SHP77 treated with DMSO at 0.1 percent for 48 hours (cell line): ENCODE measurements at regions not wholly inside any gene's neighbourhood (a gene's known extent, or its start where the extent isn't known, plus 50 kb on each side); places are given as distances from the start of the nearest gene placed in this dataset.

ENCODE experiments used
- DNase-seq: peaks from one replicate; lab custom pipeline; 2025; lab: John Stamatoyannopoulos, UW

DNA sequence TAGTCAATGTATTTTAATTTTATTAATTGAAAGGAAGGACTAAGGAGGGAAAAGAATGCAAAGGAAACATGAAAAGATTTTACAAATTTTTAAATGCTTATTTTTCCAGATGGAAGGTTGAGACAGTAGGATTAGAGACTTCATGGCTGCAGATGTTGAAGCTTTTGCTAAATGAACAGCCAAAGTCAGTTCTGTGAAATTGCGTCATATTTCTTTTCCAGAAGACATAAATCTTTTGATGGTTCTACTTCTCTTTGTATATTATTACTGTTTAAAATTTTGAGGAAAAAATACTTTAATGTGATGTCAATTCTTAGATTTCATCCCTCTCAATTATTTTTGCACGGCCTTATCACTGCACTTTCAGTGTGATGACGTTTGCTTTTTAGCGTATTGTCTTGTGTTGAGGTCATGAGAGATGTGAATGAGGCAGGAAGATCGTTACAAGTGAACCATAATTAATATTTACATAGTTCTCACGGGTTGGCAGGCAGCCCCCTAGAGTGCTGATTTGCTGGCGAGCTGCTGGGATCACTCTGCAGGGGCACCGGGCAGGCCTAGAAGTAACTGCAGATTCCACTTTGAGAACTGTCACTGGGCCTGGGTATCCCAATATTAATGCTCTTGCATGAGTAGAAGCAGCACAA is 158.1 kb downstream of the TBXT start:
- DNase-seq: peak; percentile 89

DNA sequence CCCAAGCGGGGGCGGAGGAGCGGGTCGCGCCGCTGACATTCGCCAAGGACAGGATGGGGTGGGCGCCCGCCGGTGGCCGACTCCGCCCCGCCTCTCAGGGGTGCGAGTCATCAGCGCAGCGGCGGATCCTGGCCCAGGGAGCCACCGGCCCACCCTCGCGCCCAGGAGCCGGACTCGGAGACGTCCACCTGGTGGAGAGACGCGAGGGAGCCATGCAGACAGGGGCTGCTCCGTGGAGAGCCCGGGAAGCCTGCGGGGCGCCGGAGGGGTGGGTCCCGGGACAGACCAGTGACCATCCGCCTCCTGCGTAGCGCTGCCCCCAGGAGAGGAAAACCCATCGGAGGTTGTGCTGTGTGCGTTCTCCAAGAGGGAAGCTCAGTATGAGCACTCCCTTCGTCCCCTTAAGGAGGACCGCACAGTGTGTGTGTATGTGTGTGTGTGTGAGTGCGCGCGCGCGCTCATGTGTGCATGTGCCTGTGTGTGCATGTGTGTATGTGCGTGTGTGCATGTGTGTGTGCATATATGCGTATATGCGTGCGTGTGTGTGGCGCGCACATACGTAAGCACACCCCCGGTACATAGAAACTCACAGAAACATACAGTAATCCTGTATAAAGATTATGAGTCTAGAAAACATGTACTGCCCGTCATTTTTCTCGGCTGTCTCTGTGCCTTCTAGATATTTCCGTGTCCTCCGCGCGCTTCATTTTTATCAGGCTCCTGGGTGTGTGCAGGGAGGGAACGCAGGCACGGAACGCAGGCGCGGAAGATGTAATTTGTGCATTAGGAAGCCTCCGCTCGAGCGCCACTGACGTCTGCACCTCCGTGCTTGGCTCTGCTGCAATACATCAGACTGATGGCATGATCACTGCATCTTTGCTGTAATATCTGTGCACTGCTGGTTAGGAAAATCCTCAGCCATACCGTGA is 158.9 kb downstream of the TBXT start:
- peak; percentile 72 for DNase-seq

DNA sequence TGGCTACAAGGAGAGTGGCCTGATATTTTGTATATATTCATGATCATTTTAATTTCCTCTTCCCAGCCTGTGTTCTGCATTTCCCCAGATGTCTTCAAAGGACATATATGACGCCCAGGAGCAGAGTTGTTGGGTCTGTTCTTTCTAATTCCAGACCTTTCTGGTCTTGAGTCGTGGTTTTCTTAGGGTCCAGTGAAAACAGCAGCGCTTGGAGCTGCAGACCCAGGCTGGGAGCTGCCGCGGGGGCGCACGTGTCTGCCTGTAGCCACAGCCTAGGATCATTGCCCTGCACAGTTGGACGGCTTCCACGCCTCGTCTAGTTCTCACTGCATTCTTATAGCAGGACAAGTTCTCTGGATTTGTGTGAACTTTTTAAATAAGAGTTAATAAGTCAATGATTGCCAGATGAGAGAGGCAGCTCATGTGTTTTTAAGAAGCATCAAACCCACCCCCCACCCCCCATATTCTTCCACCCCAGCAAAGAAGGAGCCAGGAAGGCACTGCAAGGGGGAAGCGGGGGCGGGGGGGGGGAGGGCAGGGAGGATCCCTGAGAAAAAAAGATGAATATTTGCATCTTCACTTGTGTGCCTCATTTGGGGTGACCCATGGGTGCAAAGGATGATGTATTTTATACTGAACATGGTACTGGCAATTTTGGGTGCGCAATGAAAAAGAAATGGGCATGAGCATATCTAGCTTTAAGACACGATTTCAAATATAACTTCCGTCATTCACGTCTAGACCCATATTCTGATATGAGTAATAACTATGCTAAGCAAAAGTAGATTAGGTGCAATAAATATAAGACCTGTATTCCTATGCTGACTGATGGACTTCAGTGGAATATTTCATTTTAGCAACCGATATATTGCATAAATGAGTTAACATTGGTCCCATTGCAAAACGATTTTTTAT is 160.0 kb downstream of the TBXT start:
- DNase-seq: peak; percentile 41

DNA sequence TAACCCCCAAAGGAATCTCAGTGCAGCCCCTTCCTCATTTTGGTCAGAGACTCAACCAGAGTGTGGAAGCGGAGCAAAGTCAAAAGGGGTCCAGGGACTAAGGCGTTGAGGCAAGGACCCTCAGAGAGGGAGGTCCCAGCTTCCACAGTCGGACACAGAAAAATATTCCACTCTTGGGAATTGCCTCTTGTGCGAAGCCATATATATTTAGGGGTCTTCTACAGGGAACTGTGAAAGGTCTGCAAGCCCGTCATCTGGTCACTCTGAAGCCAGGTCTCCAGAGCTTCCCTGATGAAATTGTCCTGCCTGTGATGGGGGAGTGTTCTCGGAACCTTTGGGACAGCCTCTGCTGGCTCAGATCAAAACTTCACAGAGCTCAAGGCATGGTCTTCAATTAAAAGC is 160.8 kb downstream of the TBXT start:
- DNase-seq: no peak

DNA sequence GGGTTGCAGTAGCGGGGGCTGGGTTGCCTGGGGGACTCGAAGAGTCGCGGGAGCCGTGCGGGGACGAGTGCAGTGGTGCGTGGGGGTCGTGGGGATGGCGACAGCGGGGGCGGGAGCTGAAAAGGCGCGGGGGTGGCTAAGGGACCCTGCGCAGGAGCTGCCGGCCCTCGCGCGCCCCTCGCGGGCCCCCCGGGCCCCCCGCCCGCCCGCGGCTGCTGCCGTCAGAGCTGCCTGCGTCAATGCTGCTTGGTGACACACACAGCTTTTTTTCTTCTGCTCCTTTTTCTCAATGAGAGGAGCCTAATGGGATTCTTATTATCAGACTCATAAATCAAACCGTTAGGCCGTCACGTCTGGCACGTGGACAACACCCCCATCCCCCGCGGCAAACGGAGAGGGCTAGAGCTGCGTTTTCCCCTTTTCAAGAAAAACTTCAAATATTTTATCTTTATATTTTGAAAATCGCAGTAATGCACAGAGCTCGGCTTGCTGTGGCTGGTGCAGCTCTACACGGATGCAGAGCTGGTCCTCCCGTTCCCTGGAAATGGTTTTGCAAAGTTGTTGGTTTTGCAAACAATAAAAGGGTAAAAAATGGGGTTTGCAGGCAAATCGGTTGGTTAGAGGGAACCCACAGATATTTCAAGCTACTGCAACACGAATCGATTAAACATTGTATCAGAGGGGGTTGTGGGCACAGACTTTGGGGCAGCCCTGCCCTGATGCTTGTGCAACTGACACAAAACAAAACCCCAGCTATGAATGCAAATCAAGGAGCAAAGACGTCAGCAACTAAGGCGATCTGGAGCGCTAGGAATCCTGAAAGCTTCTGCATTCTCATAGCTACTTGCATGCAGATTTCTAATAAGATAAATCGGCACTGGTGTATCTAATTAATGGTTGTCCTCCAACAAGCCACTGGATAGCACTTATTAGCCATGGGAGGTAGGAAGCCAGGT is 161.4 kb downstream of the TBXT start:
- DNase-seq: peak; percentile 91

DNA sequence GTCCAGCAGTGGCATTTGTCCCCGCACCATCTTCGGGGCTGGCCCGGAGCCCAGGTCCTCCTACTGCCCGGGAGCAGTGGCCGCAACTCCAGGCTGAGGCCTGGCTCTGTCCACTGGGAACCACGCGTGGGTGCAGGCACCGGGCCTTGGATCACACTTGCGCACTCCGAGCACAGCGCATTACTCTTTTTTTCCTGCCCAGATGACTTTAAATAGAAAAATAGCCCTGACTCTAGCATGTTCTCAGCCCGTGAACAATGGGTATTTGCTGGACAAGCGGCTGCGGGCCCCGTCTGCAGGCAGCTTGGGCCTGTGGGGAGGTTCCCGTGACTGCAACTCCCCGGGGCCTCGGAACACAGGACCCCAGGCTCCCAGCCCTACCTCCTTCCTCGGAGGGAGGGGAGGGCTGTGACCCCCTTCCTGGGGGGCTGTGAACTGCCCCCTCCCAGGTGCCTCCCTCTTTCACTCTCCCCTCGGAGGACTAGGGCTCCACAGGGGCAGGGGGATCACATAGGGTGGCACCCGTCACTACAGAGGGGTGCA is 162.2 kb downstream of the TBXT start:
- DNase-seq: peak; percentile 79

DNA sequence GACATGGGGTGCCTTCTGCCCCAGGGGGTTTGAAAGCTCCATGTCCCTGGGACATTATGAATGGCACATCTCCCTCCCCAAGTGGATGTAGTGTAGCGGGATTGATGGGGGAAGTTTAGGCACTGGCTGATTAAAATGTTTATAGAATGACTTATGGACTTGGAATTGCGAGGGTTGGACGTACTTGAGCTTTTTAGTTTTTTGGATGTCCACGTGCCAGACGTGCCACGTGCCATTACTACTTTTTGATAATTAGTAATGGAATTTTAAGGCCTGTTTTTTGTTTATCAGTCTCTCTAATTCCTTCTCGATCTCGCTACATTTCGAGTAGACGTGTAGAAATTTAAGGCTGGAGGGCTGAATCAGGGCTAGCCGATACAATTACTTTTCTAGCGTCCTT is 162.8 kb downstream of the TBXT start:
- no peak for DNase-seq

DNA sequence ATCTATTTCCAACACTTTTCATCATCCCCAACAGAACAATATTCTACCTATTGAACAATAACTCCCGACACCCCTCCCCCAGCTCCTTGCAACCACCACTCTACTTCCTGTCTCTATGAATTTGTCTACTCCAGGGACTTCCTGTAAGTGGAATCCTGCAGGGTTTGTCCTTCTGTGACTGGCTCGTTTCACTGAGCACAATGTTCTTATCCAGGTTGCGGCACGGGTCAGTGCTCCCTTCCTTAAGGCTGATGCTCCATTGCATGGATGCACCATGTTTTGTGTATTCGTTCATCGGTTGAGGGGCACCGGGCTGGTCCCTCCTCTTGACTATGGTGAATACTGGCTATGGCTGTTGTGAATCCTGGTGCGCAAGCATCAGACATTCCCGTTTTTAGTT is 163.2 kb downstream of the TBXT start:
- DNase-seq: peak; percentile 88

DNA sequence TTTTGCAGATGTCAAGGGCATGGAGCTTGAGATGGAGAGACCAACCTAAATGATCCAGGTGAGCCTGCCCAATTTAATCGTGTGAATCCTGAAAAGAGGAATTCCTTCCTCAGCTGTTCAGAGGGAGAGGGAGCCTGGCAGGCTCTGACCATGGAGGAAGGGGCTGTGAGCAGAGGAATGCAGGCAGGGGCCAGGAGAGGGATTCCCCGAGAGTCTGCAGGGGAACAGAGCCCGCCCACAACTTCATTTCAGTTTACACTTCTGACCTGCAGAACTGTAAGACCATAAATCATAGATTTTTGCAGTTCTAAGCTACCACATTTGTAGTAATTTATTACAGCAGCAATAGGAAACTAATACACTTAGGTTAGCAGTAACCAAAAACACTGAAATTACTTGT is 164.1 kb downstream of the TBXT start:
- DNase-seq: no peak

DNA sequence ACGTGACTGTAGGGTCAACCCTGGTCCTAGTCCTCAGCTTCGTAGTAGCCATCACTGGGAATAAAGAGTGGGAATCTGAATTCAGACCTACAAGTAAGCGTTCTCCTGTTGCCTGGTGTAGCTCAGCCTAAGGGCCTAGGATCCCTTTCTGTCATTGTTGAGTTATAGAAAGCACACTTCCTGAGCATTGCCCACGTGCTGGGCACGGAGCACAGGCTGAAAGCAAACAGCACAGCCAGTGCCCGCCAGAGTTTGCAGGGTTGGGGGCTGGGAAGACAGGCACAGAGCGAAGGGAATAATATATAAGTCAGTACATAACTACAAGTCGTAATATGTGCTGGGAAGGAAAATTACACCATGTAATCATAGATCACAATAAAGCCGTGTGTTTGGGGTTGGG is 166.3 kb downstream of the TBXT start:
- DNase-seq: no peak

DNA sequence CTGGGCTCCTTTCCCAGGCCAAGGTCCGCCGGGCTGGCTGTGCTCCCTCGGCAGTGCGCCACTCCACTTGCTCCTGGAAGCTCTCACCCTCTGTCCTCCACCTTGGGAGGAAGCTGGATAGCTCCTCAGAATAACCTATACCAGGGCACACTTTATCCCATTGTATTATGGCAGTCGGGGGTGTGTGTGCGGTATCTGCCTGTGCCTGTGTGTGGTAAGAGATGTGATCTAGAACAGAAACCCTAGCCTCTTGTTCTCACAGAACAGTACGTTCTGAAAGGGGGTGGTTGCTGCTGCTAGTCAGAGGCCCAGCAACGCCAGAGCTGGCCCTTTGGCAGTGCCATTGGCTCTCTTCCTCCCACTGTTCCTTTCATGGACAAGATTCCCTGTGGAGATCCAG is 168.4 kb downstream of the TBXT start:
- no peak for DNase-seq

DNA sequence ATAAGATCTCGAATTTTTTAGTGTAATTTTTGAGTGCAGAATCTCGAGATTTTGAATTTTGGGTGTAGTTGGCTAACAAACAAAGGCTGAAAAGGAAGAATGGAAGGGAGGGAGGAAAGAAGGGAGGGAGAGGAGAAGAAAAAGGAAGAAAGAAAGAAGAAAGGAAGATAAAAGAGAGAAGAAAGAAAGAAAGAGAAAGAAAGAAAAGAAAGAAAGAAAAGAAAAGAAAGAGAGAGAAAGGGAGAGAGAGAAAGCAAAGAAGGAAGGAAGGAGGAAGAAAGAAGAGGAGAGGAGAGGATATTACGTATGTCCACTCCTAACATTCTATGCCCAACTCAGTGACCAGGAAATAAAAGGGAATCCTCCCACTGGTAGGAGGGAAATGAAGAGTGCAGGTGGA is 169.6 kb downstream of the TBXT start:
- DNase-seq: no peak

DNA sequence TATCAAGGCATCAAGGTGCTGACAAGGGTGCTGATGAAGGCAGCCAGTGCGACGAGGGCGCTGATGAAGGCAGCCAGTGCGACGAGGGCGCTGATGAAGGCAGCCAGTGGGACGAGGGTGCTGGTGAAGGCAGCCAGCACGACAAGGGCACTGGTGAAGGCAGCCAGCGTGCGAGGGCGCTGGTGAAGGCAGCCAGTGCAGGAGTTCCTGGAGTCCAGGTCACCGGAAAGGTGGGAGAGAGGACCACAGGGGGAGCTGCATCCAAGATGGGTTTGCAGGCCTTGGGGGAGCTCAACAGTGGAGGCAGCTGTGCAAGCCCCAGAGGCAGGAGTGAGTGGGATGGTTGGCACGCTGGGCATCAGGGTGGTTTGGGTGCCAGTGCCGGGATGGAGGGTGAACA is 176.3 kb downstream of the TBXT start:
- DNase-seq: no peak

DNA sequence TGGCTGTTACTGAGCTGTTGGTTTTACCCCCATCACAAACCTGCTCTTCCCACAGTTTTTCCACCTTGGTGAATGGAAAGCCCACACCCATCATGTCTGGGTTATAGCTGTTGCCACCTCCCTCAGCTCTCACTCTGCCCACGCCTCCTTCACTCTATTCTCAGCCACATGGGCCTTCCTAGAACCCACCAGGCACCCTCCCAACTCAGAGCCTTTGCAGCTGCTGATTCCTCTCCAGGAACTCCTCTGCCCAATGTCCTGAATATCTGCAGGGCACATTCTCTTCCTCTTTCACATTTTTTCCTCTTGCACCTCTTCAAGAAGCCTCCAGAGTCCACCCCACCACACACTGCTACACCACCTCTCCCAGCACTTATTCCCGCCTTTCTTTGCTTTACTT is 177.4 kb downstream of the TBXT start:
- DNase-seq: no peak

DNA sequence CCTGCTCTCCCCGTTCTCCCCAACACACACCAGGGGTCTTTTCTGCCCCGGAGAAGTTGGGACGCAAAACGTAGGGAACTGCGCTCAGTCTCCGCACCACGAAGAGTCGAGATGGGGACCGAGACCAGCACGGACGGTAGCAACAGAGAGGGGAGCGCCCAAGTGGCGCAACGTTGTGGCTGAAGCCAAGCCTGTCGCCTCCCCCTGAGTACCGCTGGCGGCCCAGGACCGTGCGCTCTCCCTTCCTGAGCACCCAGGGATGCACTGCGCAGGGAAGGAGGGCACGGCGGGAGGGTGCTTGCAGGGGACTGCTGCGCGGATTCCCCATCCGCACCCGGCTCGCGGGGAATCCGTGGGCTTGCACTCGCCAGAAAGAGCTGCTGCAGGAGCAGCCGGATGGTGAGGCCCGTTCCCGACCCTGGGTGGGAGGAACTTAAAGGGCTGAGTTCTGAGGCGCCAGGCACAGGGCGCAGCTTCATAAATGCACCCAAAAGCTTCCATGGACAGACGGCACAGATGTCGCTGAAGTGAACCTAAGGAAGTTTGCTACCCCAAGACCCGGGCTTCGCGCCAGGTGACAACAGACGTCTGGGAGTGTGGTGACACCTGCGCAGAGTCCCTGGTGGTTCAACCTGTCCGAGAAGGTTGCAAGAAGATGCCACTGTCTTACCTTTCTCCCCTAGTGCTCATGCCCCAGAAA is 178.7 kb downstream of the TBXT start:
- DNase-seq: no peak

DNA sequence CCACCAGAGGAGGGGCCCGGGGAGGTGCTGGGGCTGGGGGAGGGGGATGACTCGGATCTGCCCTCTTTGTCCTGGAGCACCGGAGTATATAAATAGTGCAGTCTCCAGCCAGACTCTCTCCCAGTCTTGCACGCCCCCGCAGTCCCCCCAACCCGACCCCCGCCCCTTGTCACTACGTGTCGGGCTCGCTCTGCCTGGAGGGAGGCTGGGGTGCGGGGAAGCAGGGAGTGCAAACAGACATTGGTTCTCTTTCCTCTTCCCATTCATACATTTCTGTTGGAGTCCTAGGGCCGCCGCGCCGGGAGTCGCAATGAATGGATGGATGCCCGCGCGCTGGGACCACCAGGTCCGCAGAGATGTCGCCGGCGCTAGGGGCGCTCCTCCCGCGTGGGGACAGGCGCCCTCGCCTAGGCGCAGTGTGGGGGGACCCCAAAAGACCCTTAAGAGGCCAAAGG is 179.3 kb downstream of the TBXT start:
- no peak for DNase-seq

DNA sequence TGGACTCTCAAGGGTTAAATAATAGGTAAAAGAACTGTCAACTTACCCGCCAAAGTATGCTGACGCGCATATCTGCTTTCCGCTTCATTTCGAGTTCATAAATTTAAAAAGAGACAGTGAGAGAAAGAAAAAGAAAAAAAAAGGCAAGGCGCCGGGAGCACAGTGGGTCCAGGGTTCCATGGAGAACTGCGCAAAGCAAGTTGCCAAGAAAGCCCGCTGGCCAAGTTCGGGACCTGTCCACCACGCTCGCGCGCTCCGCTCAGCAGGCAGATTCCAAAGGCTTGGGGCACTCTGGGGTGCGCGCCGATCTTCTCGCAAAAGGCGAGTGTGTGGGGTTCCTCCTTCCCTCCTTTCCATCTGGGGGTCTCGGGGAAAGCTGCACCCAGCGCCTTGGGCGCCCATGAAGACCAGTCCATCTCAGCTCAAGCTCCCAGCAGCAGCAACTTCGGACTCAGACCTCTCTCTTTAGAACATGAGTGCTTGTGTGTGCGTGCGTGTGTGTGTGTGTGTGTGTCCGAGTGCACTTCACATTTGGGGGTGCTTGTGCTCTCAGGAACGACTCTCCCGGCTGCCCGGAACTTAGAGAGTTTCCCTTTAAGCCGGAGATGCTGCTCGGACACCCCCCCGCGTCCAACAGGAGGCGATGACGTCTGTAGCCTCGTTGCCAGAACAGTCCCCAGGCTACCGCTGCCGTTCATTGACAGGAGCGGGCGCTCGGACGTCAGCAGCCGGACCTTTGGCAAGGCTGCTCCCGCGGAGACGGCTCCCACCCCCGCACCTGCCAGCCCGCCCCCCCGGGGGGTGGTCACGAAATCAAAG is 180.0 kb downstream of the TBXT start:
- DNase-seq: peak; percentile 98

DNA sequence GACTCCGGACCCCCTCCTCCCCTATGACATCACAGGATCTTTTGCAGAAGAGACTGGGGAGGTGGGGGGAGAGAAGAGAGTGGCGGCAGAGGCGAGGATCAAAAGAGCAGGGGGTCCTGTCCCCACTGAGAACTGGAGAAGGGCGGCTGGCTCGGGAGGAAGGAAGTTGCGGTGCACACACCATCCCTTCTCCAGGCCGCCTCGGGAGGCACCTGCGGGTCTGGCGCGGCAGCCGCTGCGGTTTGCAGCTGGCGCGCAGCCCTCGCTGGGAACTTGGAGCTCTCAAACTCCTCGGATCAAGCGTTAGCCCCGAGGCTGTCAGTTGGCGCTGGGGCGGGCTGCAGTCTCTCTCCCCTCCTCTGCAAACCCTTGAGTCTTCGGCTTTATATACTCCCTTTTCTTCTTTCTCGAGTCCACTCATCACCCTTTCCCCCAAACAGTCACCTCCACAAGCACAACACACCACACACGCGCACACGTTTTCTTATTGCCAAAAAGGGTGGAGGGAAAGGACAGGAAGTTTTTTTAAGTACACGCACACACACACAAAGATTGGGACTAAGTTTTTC is 180.7 kb downstream of the TBXT start:
- DNase-seq: no peak

DNA sequence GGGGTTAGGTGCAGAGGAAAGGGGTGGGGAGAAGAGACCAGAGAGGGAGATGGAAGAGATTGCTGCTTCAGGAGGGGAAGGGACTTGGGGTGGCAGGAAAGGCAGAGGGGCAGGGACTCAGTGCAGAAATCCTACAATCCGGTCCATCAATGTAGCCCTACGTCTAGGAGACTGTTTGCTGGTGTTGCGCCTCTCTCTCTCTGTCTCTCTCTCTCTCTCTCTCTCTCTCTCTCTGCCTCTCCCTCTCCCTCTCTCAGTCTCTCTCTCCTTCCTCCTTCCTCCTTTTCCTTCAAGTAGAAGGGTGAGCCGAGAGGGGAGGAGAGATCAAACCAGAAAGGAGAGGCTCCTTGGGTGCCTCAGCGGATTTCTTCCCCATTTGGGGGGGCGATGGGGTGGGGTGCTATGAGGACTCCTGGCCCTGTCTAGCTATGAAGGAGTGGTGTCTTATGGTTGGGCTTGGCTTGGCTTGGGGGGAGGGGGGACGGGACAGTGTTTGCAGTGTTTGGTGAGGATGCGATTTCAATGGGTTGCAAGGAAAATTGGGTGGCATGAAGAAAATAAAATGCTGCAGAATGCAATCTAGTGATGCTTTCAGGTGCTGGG is 181.2 kb downstream of the TBXT start:
- DNase-seq: no peak
